AG20443 (cell line): ENCODE measurements at regions not wholly inside any gene's neighbourhood (a gene's known extent, or its start where the extent isn't known, plus 50 kb on each side); places are given as distances from the start of the nearest gene placed in this dataset.

Experiments used
- DNase-seq: peaks from one replicate; pipeline ENCODE4 v3.0.0; 2012; ENCODE audit warnings: low spot score, mixed read lengths

DNA sequence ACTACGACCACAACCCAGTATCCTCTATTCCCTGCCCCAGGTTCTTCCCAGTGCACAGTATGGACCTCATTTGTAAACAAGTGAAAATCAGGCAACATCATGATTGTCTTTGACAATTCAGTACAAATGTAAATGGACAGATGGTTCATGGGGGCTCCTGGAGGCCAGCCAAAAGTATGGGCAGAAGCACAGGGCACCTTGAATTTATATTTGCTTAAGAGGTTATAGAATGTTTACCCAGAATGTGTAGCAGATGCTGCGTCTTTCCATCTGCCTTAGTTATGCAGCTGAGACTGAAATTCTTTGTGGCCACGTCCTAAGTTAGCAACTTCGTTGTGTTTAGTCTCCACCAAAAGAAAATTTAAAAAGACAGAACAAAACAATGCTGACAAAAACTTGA is 559.6 kb upstream of the NRSN1 start:
- no peak for DNase-seq

GRCh38 chr6:23568292-23568691 is 557.7 kb upstream of the NRSN1 start:
- no peak for DNase-seq

DNA sequence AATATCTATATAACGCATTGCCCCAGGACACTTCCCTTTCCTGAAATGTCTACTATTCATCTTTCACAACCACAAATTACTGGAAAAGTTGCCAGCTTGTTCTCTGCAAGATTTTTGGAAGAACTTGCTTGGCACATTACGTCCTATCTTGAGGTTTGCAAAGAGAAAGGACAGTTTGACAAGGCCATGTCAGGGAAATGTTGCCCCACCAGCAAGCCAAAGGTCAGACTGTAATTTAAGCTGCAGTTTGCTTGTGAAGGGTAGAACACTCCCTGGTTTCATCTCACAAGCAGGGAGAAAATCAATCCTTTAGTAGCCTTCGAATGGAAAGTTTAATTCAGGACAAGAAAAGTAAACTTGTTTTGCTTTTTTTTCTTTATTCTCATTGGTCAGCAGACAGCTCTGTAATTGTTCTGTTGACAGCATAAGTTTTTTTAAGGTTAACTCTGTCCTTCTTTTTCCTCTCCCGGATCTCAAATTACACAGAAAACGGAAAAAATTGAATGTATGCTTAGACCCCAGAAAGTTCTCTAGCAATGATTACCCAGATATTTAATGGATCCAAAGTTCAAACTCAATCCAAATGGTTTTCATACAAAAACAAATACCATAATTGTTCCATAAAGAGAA is 541.8 kb upstream of the NRSN1 start:
- no peak for DNase-seq

DNA sequence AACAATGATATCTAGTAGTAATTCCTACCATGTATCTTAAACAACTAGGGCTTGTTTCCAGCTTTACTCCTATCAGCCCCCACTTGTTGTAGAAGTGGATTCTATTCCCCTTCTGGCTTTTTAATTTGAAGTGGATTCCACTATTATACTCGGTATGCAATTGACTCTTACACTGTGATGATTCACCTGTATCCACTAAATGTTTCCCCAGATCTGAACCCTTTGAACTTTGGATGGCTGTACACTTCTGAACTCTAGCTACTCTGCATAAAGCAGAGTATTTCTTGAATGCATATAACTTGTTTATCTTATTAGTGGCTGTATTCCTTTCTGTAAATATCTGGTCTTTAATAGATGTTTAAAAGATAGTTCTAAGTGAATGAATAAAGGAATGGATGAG is 538.4 kb upstream of the NRSN1 start:
- no peak for DNase-seq

GRCh38 chr6:23589811-23590210 is 536.2 kb upstream of the NRSN1 start:
- no peak for DNase-seq

- no peak for DNase-seq
Measured at GRCh38 chr6:23590498-23591126, 535.4 kb upstream of the NRSN1 start.

DNA sequence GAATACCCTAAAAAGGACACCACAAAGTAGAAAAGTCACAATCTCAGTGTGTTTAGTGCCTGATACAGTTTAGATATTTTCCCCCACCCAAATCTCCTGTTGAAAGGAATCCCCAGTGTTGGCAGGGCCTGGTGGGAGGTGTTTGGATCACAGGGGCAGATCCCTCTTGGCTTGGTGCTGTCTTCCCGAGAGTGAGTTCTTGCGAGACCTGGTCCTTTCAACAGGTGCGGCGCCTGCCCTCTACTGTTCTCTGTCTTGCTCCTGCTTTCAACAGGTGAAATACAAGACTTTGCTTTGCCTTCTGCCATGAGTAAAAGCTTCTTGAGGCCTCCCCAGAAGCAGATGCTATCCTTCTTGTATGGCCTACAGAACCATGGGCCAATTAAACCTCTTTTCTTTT is 534.3 kb upstream of the NRSN1 start:
- DNase-seq, result no peak

- DNase-seq, result no peak
Measured at GRCh38 chr6:23600118-23600517, 525.9 kb upstream of the NRSN1 start.

DNA sequence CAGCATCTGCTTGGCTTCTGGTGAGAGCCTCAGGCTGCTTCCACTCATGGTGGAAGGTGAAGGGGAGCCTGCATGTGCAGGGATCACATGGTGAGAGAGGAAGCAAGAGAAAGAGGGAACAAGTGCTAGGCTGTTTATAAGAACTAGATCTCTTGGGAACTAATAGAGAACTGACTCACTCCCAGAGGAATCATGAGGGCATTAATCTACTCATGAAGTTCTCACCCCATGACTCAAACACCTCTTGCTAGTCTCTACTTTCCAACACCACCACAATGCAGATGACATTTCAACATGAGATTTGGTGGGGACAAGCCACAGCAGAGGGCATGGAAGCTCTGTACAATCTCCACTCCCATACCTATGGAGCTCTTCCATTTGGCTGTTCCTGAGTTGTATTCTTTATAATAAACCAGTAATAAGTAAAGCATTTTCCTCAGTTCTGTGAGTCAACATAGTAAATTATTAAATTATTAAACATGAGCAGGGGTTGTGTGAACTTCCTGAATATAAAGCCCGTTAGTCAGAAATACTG is 524.1 kb upstream of the NRSN1 start:
- DNase-seq, result no peak

- DNase-seq, result no peak
Measured at GRCh38 chr6:23608931-23609435, 517.0 kb upstream of the NRSN1 start.

DNA sequence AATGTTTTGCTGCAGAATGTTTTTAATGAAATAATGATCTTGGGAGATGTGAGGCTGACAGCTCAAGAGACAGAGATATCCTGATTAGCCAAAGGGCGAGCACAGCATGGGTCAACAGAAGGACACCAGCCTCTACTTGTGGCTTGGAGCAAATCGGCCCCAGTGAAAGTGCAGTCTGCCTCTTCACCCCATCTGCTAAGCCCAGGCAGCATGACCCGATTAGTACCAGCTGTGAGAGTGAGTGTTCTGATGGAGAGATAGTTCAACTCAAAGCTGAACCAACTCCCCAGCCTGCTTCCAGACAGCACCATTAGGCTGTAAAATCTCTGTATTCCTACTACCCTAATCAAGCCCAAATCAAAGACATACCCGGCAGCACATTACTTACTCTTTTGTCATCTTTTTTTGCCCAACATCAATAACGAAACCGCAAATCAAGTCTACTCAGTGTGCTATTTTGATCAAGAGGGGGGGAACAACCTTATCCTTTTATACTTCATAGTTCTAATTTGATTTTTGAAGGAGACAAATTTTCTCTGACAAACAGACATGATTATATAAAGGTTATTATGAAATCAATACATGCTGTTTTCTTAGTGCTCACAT is 514.1 kb upstream of the NRSN1 start:
- peak; percentile 7 for DNase-seq

GRCh38 chr6:23618366-23618765 is 507.6 kb upstream of the NRSN1 start:
- DNase-seq, result no peak

DNA sequence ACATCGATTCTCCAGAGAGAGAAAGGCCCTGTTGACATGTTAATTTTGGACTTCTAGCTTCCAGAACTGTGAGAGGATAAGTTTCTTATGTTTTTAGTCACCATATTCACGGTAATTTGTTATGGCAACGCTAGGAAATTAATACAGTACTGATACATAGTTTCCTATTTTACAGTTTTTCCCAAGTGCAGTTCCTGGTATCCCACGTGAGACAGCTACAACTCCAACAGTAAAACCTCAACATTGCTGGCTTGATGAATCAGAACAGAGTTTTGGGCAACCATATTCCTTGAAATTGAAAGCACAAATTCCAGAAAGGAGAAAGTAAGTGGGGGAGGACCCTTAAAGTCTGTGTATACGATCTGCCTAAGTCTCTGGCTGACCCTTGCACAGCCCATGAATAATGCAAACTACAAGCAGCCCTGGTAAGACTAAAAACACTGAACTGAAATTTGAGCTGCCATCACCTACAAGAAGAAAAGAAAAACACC is 505.1 kb upstream of the NRSN1 start:
- no peak for DNase-seq

- no peak for DNase-seq
Measured at GRCh38 chr6:23630726-23631635, 495.0 kb upstream of the NRSN1 start.

- DNase-seq, result no peak
Measured at GRCh38 chr6:23633996-23634395, 492.0 kb upstream of the NRSN1 start.

DNA sequence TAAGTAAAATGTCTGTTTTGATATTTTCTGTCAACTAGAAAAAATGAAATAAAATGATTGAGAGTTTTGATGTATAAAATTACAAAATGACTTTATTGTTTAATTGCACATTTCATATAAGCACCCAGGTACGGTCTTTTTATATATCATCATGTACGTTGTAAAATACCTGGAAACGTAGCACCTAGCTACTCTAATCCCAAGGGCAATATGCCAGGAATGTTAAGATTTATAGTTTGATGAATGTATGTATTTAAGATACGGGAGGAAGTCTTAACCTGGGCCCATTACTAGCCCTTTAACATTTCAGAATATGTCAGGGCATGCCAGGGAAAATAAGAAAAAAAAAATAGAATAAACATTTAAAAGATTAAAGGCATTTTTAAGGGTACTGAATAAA is 490.9 kb upstream of the NRSN1 start:
- no peak for DNase-seq

DNA sequence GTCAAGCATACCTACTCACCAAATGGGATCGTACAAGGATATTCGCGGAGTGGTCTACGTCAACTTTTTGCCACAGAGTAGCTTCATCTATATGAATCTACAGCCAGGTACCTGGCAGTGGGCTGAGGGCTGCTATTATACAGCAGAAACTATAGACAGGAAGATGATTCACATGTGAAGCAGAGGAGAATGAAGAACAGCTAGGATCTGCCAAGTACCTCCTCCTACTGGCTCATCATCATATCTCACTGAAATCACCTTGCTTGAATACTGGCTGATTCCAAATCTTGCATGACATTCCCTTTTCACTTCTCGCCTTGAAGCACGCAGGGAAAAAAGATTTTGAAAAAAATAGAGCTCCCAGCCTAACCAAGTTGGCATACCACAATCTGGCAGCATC is 488.7 kb upstream of the NRSN1 start:
- DNase-seq, result no peak

- no peak for DNase-seq
Measured at GRCh38 chr6:23642849-23643248, 483.2 kb upstream of the NRSN1 start.

- DNase-seq, result no peak
Measured at GRCh38 chr6:23647045-23647444, 479.0 kb upstream of the NRSN1 start.

GRCh38 chr6:23650676-23651075 is 475.3 kb upstream of the NRSN1 start:
- no peak for DNase-seq

DNA sequence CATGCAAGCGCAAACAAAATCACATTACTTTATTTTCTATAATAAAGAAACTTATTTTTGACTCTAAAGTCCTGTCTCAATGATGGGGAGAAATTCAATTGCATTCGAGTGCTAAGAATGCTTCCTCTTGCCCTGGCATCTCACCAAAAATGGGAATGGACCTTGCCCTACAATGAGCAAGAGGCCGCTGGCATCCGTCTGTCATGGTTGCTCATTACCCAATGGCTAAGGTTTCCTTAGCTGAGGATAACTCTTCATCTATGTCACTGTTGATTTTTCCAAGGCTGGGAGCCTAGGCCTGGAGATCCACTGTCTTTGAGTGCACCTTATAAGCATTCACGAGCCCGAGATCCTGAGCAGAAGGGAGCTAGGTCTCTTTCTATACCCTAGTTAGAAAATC is 471.3 kb upstream of the NRSN1 start:
- no peak for DNase-seq

GRCh38 chr6:23655525-23655924 is 470.5 kb upstream of the NRSN1 start:
- no peak for DNase-seq
